Epithelial cell of proximal tubule (primary cell): ENCODE measurements at regions not wholly inside any gene's neighbourhood (a gene's known extent, or its start where the extent isn't known, plus 50 kb on each side); places are given as distances from the start of the nearest gene placed in this dataset.
A peak's percentile ranks its signal among the peaks of the same experiment; 100 is the strongest.

Experiments
- DNase-seq: peaks from one replicate; pipeline ENCODE4 v3.0.0-alpha.2; 2011; ENCODE audit warnings: low read depth
- H3K4me3 ChIP-seq: 2 replicates; pipeline ENCODE4 v1.5.1; 2011; ENCODE audit warnings: low read depth, mild to moderate bottlenecking, low read length
- CTCF ChIP-seq: conservative IDR thresholded peaks from 2 replicates; pipeline ENCODE4 v1.5.1; 2012; ENCODE audit warnings: low read depth, mild to moderate bottlenecking, low read length

- H3K4me3 ChIP-seq: no peak overlapping the region
- no peak for TF ChIP-seq CTCF
- DNase-seq: no peak
Measured at GRCh38 chr20:22495789-22496188, 88.6 kb downstream of the FOXA2 start.

GRCh38 chr20:22495172-22495571 is 89.2 kb downstream of the FOXA2 start:
- H3K4me3 ChIP-seq: no peak overlapping the region
- TF ChIP-seq CTCF: no peak
- DNase-seq: no peak

- H3K4me3 ChIP-seq: no peak overlapping the region
- no peak for DNase-seq
- TF ChIP-seq CTCF: no peak
Measured at GRCh38 chr20:22492497-22492896, 91.9 kb downstream of the FOXA2 start.

DNA sequence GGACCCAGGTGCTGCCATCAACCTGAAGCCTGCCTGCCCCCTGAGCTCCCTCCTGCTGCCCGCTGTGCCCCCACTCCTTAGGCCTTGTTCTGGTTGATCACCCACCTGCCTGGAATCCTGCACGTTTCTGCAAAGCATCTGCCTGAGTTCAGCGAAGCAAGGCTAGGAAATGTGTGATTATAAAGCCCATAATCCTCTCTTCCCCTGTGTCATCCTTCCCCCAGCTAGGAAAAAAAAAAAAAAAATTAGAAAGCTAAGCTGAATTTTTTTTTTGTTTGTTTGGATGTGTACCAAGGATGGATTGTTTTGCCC is 93.2 kb downstream of the FOXA2 start:
- peak overlapping the region; percentile 27 for H3K4me3 ChIP-seq
- DNase-seq: peak; percentile 7
- TF ChIP-seq CTCF: no peak

DNA sequence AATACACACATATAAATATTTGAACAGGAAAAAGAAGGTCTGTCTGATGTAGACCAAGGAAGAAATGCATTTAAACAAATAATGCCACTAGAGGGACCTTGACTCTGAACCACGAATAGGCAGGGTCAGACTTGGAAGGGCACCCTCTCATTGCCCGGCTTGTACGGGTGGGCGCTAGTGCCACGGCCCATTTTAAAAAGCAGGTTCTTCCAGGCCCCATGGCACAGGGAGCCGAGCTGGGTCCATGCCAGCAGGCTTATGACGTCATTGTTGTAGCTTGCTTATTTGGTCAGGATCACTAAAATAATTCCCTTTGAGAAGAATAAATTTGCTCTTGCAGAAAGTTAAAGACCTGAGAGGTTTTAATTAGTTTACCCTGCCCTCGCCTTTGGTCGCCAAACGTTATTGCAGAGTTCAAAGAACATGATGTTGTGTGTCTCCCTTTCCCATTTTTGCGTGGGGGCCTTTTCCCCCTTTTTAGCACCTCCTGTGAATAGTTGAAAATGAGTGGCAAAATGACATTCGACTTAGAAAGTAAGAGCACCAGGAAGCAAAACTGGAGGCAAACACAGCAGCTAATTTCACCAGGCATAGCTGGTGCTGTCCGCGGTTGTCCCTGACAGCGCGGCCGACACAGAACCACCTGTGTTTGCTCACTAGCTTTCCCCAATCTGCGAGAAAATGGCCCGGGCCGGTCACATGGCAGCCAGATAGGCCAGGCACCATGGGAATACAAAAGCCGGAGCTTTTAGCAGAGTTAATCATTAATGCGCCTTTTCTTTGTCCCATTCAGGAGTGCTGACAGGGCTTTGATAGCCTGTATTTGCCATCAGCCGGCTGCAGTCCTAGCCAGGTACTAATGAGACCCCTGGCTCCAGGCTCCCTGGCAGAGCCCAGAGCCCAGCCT is 93.8 kb downstream of the FOXA2 start:
- peak; percentile 31 for TF ChIP-seq CTCF
- DNase-seq: peak; percentile 44
- peak overlapping the region; percentile 27 for H3K4me3 ChIP-seq

DNA sequence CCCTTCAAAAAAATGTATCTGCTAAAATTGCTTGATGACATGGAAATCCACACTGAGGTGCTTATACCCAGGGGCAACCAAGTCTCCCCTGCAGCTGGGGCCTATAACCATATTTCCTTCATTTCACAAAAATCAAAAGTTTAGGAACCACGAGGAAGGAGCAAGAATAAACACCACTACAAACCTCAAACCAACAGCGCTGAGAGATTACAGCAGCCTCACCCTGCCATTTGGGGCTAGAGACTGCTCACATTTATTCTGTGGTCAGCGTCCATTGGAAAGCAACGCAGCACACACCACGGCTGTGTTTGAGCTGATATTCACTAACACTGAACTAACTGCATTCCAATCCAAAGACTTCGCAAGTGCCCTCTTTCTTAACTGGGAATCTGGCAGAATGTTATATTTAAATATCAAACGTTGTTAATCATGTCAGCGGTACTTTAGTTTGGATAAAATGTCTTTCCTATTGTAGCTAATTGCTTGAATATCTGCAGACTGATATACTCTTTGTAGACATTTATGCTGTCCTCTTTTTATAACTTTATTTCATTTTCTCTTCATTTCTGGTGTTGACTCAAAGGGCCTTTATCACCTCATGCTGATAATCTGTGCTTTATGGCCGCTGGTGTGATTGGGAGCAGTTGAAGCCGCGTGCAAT is 94.6 kb downstream of the FOXA2 start:
- H3K4me3 ChIP-seq: no peak overlapping the region
- TF ChIP-seq CTCF: no peak
- DNase-seq: no peak
